Astrocyte of the cerebellum (primary cell): ENCODE measurements at regions not wholly inside any gene's neighbourhood (a gene's known extent, or its start where the extent isn't known, plus 50 kb on each side); places are given as distances from the start of the nearest gene placed in this dataset.

Experiments
- DNase-seq: peaks from one replicate; pipeline ENCODE4 v3.0.0-alpha.2; 2011; ENCODE audit warnings: low read depth
- H3K4me3 ChIP-seq: 2 replicates; pipeline ENCODE4 v1.5.1; 2011; ENCODE audit warnings: mild to moderate bottlenecking, low read depth, low read length, moderate library complexity
- CTCF ChIP-seq: IDR thresholded peaks from 2 replicates; pipeline ENCODE4 v1.5.1; 2012; ENCODE audit warnings: low read length, low read depth, moderate library complexity, mild to moderate bottlenecking; ENCODE audit errors: missing control alignments
- in situ Hi-C: cut with HindIII; loops from 2 replicates; pipeline ENCODE4 v1.10.0; 2017; ENCODE audit warnings: low sequenced_read_pairs

GRCh38 chr3:176714034-176714433, 483.2 kb downstream of the TBL1XR1 start:
- no peak for DNase-seq
- TF ChIP-seq CTCF: no peak
- in situ Hi-C loops: no loop called here
- H3K4me3 ChIP-seq: no peak overlapping the region

- no peak for TF ChIP-seq CTCF
- DNase-seq: no peak
- H3K4me3 ChIP-seq: no peak overlapping the region
- in situ Hi-C loops: no loop called here
These were observed 485.1 kb downstream of the TBL1XR1 start for GRCh38 chr3:176712191-176712590.

- H3K4me3 ChIP-seq: no peak overlapping the region
- in situ Hi-C loops: no loop called here
- no peak for TF ChIP-seq CTCF
- DNase-seq: no peak
These were observed 498.0 kb downstream of the TBL1XR1 start for GRCh38 chr3:176699288-176699687.

- in situ Hi-C loops: no loop called here
- no peak for TF ChIP-seq CTCF
- DNase-seq: no peak
- H3K4me3 ChIP-seq: no peak overlapping the region
These were observed 499.9 kb downstream of the TBL1XR1 start for GRCh38 chr3:176697284-176697889.

- in situ Hi-C loops: no loop called here
- no peak overlapping the region for H3K4me3 ChIP-seq
- DNase-seq: no peak
- TF ChIP-seq CTCF: no peak
These were observed 500.5 kb downstream of the TBL1XR1 start for GRCh38 chr3:176696816-176697215.

- TF ChIP-seq CTCF: no peak
- in situ Hi-C loops: loop anchor here (5.0 kb wide), 1 partner anchor 61 kb away; no protein-coding TSS in a partner anchor
These were observed 504.1 kb downstream of the TBL1XR1 start for GRCh38 chr3:176692966-176693785.

More at GRCh38 chr3:176692966-176693785, 504.1 kb downstream of the TBL1XR1 start:
- DNase-seq: no peak
- no peak overlapping the region for H3K4me3 ChIP-seq
